ENCODE measurements at regions not wholly inside any gene's neighbourhood (a gene's known extent, or its start where the extent isn't known, plus 50 kb on each side); places are given as distances from the start of the nearest gene placed in this dataset.

DNA sequence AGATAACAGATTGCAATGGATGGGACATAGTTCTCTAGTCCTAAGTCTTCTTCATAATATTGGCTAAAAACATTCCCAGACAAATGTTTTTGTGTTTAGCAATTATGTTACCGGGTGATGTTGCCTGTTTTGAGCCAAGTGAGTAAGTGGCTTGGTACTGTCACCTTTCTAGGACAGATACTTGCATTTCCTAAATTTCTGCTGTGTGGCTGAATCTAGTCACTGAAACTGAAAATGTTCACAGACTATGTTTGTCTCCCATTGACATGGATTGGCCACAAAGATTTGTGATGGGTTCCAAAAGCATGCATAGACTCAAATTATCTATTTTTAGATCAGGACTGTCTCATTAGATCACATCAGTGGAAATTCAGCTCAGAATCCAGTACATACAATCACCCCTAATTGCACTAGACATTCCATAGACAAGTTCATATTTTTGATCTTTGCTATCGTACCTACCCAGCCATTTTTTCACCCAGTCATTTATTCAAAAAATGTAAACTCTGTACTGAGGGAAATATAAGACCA is 1222.1 kb upstream of the AUTS2 start:
- no peak for DNase-seq
- no peaks in the 10 kb centered on the region for H3K4me1 ChIP-seq
- H3K36me3 ChIP-seq = no peaks in the 10 kb centered on the region
- no peak overlapping the region for H3K27ac ChIP-seq
- WGBS, 2 donors = 72 to 80% methylated on average over 2 of the region's 2 CpGs
- intact Hi-C loops (cut with DNase I) = no loop called here
- no peaks in the 10 kb centered on the region for H3K9me3 ChIP-seq
- TF ChIP-seq CTCF (IDR thresholded peaks at IDR 0.05) (no peak), POLR2A (IDR thresholded peaks at IDR 0.05) (no peak)
- H3K4me3 ChIP-seq (replicated peaks in 1 of 3) = no peak overlapping the region
- H3K27me3 ChIP-seq = no peaks in the 10 kb centered on the region

DNA sequence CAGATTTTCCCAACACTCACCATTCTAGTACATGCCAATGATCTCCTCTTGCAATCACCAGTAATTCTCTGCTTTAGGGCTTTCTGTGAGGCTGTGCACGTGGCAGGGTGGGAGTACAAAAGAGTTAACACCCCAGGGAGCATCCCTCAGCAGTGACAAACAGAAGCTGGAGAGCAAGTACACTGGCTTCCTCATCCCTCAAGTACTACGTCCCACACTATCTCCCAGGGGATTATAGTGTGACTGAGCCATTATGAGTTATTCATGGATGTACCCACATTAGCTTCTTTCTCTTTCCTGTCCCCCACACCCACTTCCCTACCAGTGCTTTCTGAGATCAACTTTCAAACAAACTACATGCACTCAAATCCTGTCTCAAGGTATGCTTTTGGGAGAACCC is 1216.5 kb upstream of the AUTS2 start:
- Histone ChIP-seq H3K36me3 (no peaks in the 10 kb centered on the region), H3K27ac (no peak overlapping the region), H3K9me3 (no peaks in the 10 kb centered on the region), H3K4me1 (no peaks in the 10 kb centered on the region), H3K27me3 (no peaks in the 10 kb centered on the region), H3K4me3 (replicated peaks in 1 of 3) (no peak overlapping the region)
- TF ChIP-seq CTCF (IDR thresholded peaks at IDR 0.05) = no peak
- no peak for TF ChIP-seq POLR2A (IDR thresholded peaks at IDR 0.05)
- 56 to 57% methylated on average over 2 of the region's 2 CpGs for WGBS, 2 donors
- intact Hi-C loops (cut with DNase I) = no loop called here
- no peak for DNase-seq

- Histone ChIP-seq H3K27me3 (no peaks in the 10 kb centered on the region), H3K27ac (no peak overlapping the region), H3K4me3 (replicated peaks in 1 of 3) (no peak overlapping the region), H3K36me3 (no peaks in the 10 kb centered on the region), H3K9me3 (no peaks in the 10 kb centered on the region), H3K4me1 (no peaks in the 10 kb centered on the region)
- intact Hi-C loops (cut with DNase I) = no loop called here
- TF ChIP-seq CTCF (IDR thresholded peaks at IDR 0.05) (no peak), POLR2A (IDR thresholded peaks at IDR 0.05) (no peak)
- no peak for DNase-seq
- WGBS, 2 donors = 91 to 94% methylated on average over 1 of the region's 1 CpG
These were observed 1213.7 kb upstream of the AUTS2 start for GRCh38 chr7:68384581-68384980.

GRCh38 chr7:68393051-68393450 is 1205.2 kb upstream of the AUTS2 start:
- intact Hi-C loops (cut with DNase I) = no loop called here
- 40 to 75% methylated on average over 2 of the region's 2 CpGs for WGBS, 2 donors
- Histone ChIP-seq H3K27me3 (no peaks in the 10 kb centered on the region), H3K4me3 (replicated peaks in 1 of 3) (no peak overlapping the region), H3K9me3 (no peaks in the 10 kb centered on the region), H3K4me1 (no peaks in the 10 kb centered on the region), H3K27ac (no peak overlapping the region), H3K36me3 (no peaks in the 10 kb centered on the region)
- no peak for DNase-seq
- TF ChIP-seq POLR2A (IDR thresholded peaks at IDR 0.05) (no peak), CTCF (IDR thresholded peaks at IDR 0.05) (no peak)

GRCh38 chr7:68394131-68394530 is 1204.1 kb upstream of the AUTS2 start:
- no peaks in the 10 kb centered on the region for H3K27me3 ChIP-seq
- TF ChIP-seq CTCF (IDR thresholded peaks at IDR 0.05) (no peak), POLR2A (IDR thresholded peaks at IDR 0.05) (no peak)
- H3K9me3 ChIP-seq = no peaks in the 10 kb centered on the region
- no peak for DNase-seq
- WGBS, 2 donors = 90% methylated on average over 3 of the region's 3 CpGs
- H3K4me1 ChIP-seq = no peaks in the 10 kb centered on the region
- no peaks in the 10 kb centered on the region for H3K36me3 ChIP-seq
- no peak overlapping the region for H3K4me3 ChIP-seq (replicated peaks in 1 of 3)
- no peak overlapping the region for H3K27ac ChIP-seq
- intact Hi-C loops (cut with DNase I) = no loop called here
